GM19455 (cell line): ENCODE measurements at regions not wholly inside any gene's neighbourhood (a gene's known extent, or its start where the extent isn't known, plus 50 kb on each side); places are given as distances from the start of the nearest gene placed in this dataset.

Source experiments
- ATAC-seq: cut with Tn5 transposase; IDR thresholded peaks from one replicate; pipeline ENCODE4 v1.9.1; 2021; ENCODE audit not compliant: unreplicated experiment

DNA sequence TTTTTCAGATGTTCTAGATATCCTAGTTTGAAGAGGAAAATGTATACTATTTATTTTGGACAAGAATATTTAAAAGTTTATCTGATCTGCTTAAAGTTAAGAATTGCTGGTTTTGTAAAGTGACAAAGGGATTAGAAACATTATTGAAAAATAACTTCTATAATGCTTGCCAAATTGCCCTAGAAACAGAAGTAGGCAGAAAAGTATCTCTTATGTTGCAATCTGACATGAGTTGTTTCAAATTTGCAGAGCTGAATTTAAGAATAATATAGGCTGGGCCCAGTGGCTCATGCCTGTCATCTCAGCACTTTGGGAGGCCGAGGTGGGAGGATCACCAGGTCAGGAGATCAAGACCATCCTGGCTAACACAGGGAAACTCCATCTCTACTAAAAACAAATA lies 777.1 kb downstream of the LIG4 start:
- ATAC-seq: no peak

DNA sequence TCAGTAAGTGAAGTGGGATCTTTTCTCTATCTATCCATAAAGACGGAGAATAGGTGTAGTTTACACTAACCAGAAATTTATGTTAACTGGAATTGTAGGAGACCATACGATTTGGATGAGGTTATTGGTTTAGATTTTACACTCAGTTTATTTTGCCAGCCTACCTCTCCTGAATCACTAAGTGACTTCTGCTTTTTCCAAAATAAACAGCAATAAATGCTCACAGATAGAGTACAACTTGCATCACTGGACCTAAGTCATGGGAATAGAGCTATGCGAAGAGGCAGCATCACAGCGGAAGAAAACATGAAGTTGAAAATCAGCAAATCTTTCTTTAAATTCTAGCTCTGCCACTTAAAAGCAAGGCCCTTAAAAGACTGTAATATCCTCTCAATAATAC lies 781.0 kb downstream of the LIG4 start:
- no peak for ATAC-seq

GRCh38 chr13:107427536-107427935 lies 787.8 kb downstream of the LIG4 start:
- no peak for ATAC-seq

GRCh38 chr13:107422421-107422820 lies 792.9 kb downstream of the LIG4 start:
- no peak for ATAC-seq

- ATAC-seq: no peak
These were observed 793.4 kb downstream of the LIG4 start for GRCh38 chr13:107421951-107422350.

DNA sequence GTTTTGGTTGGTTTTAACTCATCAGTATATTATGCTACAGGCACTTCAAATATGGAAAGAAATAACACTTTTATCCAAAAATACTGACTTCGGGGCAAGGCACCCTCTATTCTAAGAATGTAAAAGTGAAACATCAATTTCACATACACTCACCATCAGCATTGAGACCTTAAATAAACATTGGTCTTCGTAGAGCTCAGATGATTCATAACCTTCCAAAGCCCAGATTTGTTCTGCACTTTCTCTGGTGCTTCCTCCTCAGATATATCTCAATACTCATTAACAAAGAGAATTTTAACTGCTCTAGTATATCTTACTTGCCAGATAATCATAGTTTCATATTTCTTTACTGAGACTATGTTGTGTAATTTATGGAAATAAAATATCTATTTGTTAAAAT lies 794.3 kb downstream of the LIG4 start:
- no peak for ATAC-seq

DNA sequence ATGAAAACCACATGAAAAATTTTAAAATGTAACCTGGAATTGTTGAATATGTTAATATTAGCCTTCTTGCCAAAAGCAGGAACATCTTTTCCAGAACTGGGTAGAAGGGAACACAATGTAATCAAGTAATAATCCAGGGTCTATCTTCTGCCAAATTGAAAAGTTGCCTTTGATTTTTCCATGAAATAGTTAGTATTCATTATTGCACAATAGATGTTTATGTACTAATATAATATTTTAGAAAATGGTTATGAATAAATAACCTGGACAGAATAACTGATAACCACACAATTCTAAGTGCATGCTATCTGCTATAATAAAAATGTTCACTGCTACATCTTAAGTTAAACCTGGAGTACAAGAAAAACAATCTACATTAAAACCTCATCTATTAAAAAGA lies 802.3 kb downstream of the LIG4 start:
- ATAC-seq: no peak

DNA sequence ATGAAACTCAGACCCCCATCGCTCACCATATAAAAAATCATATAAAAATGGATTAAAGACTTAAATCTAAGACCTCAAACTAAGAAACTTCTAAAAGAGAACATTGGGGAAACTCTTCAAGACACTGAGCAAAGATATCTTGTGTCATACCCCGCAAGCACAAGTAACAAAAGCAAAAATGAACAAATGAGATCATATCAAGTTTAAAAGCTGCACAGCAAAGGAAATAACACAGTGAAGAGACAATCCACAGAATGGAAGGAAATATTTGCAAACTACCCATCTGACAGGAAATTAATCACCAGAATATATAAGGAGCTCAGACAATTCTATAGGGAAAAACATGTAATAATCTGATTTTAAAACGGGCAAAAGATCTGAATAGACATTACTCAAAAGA lies 808.3 kb downstream of the LIG4 start:
- ATAC-seq: no peak

GRCh38 chr13:107395927-107396662 lies 819.2 kb downstream of the LIG4 start:
- no peak for ATAC-seq

GRCh38 chr13:107392205-107392604 lies 823.1 kb downstream of the LIG4 start:
- no peak for ATAC-seq

GRCh38 chr13:107387525-107387924 lies 819.6 kb upstream of the ARGLU1 start:
- ATAC-seq: no peak

DNA sequence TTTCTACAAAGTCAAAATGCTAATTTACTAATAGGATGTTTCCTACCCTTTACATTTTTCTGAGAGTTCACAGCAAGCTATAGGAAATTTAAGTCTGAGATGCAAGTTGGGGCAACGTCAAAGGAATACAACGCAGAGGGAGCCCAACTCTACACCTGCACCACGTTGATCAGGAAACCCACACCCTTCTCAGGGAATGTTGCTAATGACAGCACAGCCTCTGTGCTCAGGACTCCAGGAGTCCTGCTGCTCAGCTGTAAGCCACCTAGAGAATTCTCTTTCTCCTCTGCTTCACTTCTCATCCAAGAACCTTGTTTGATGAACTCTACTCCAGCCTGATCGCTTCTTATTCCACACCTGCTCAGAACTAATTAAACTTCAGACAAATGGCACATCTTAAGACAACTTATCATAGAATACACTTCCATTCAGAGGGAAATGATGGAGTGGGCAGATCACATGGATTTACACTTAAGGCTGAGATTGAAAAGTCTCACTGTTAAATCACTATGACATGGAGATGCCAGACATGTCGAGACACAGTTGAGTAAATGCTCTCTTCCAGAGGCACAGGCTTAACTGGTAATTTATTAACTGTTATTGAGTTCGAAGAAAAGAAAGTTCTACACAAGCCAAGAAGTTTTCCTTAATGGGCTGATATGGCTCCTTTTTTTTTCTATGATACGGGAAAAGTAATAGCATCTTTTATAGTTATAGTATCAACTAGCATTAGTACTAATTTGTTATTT lies 811.6 kb upstream of the ARGLU1 start:
- ATAC-seq: no peak

DNA sequence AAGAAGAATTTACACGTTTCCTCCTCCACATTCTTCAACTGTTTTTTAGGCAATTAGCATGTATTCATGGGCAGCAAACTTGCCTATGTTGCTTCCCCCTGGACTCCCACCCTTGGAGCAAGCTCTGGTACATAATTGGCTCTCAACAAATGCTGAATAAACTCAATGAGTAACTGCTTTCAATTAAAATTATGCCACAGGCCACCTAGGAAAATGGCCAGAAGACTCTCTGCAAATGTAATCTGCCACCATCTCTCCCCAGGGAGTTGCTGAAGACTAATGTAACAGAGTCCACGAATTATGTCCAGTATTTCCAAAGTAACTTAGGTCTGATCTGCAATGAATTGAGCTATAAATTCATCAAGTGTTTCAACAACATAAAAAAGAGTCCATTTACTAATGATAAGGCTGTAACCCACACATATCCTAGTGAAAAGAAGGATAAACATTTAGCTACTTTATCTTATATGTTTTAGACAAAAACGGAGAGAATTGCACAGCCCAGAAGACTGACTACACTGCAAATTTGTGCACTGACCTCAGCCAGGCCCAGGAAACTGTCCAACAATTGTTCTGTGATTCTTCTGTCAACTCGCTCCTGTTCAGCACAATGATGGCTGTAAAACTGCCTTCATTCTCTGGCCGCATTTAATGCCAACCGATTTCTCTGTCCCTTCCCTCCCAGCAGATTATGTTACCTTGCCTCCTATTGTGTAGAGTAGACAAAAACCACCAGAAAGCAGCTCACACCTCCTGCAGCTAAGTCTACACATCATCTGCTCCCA lies 808.6 kb upstream of the ARGLU1 start:
- ATAC-seq: no peak

DNA sequence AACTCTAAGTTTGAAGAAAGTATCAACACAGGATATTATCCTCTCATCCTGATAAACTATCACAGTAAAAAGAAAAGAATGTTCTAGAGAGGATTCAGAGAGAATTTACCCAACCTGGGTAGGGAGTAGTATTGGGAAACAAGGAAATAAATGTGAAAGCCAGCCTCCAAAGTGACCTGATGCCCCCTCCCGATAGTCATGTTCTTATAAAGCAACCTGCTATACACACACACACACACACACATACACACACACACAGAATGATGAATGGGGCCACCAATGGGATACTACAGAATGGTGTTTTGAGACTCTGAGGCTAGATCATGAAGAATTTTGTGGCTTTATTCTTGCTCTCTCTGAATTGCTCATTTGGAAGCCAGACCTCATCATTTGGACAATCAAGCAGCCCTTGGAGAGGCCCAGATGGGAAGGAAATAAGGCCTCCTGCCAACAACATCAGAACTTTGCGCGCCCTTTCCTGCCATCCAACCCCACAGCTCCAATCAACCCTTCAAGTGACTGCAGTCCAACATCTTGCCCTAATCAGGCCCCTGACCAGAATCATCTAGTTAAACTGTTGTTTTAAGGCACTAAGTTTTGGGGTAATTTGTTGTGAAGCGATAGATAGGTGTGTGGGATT lies 807.9 kb upstream of the ARGLU1 start:
- no peak for ATAC-seq

DNA sequence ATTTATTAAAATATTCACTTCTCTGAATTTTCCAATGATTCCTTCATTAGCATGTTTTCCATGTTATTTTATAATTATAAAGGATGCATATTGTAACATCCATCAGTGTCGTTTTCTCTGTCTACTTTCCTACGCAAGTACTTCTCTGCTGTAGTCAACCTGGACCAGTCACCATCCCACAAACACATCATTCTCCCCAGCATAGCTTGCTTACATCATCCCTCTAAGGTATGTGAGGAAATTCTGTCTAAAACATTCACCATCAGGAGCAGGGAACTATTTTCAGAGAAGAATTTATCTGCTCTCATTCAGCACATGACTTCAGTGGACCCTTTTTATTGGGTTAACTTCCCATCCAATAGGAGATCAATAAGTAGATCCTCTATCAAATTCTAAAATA lies 806.1 kb upstream of the ARGLU1 start:
- no peak for ATAC-seq

GRCh38 chr13:107373551-107373950 lies 805.6 kb upstream of the ARGLU1 start:
- ATAC-seq: no peak

DNA sequence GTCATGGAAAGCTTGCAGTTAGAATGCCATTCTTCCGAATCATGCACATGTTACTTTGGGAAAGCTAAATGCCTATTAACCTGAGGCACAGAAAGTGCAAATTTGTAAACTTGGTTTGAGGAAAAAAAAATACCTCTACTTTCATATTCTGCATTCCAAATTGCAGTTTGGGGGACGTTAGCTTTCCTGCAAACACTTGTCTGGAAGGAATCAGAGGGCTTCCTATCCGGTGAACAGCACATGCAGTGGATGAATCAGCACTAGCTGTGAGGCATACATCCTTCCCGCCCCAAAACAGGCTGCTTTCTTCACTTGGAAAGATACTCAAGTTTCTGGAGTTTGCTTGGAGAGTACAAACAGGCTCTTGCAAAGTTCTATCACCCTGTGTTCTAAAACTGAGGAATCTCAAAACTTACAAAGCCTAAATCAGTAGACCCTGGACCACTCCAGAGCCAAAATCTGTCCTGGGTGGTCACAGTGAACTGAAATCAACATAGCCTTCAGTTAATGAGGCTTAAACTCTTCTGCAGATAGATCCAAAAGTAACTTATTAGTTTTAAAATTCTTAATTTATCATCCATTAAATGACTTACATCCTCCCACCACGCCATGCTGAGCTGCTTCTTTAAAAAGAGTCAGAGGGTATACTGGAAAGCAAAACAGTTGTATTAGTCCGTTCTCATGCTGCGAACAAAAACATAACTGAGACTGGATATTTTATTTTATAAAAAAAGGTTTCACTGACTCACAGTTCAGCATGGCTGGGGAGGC lies 802.3 kb upstream of the ARGLU1 start:
- no peak for ATAC-seq

GRCh38 chr13:107367258-107367657 lies 799.3 kb upstream of the ARGLU1 start:
- no peak for ATAC-seq

- no peak for ATAC-seq
These were observed 797.7 kb upstream of the ARGLU1 start for GRCh38 chr13:107365466-107366215.

GRCh38 chr13:107364658-107365057 lies 796.7 kb upstream of the ARGLU1 start:
- no peak for ATAC-seq
